Cerebellar cortex (tissue), 1 donor: ENCODE measurements at regions not wholly inside any gene's neighbourhood (a gene's known extent, or its start where the extent isn't known, plus 50 kb on each side); places are given as distances from the start of the nearest gene placed in this dataset.
A peak's percentile ranks its signal among the peaks of the same experiment; 100 is the strongest.
"Not testable (repeated sequence)": the region's sequence is repeated elsewhere in the genome, so short reads cannot be mapped to it uniquely, and the experiment has no call there.

Source experiments
- DNase-seq: peaks from one replicate; pipeline ENCODE4 v3.0.0-alpha.2; 2015; ENCODE audit warnings: low spot score

- no peak for DNase-seq
Observed at GRCh38 chr12:34097213-34097612, 74.9 kb downstream of the ALG10 start.

- no peak for DNase-seq
Observed at GRCh38 chr12:34105392-34105933, 83.2 kb downstream of the ALG10 start.

- DNase-seq, result no peak
Observed at GRCh38 chr12:34106172-34106571, 83.9 kb downstream of the ALG10 start.

GRCh38 chr12:34107016-34107415 is 84.7 kb downstream of the ALG10 start:
- DNase-seq, result no peak

GRCh38 chr12:34107781-34108404 is 85.6 kb downstream of the ALG10 start:
- no peak for DNase-seq

- no peak for DNase-seq
Observed at GRCh38 chr12:34108405-34108803, 86.1 kb downstream of the ALG10 start.

- DNase-seq, result no peak
Observed at GRCh38 chr12:34108967-34109366, 86.7 kb downstream of the ALG10 start.

GRCh38 chr12:34109390-34109789 is 87.1 kb downstream of the ALG10 start:
- no peak for DNase-seq

- not testable (repeated sequence) for DNase-seq
Observed at GRCh38 chr12:34109909-34110531, 87.7 kb downstream of the ALG10 start.

- DNase-seq, result no peak
Observed at GRCh38 chr12:34119366-34119765, 97.1 kb downstream of the ALG10 start.

- DNase-seq, result no peak
Observed at GRCh38 chr12:34121360-34121759, 99.1 kb downstream of the ALG10 start.

- DNase-seq, result peak; percentile 39
Observed at GRCh38 chr12:34123092-34123491, 100.8 kb downstream of the ALG10 start.

GRCh38 chr12:34124608-34125007 is 102.3 kb downstream of the ALG10 start:
- DNase-seq, result no peak

GRCh38 chr12:34126239-34126641 is 103.9 kb downstream of the ALG10 start:
- no peak for DNase-seq

- DNase-seq, result no peak
Observed at GRCh38 chr12:34126805-34127204, 104.5 kb downstream of the ALG10 start.

GRCh38 chr12:34127379-34127778 is 105.1 kb downstream of the ALG10 start:
- DNase-seq, result not testable (repeated sequence)

- no peak for DNase-seq
Observed at GRCh38 chr12:34142430-34142829, 120.1 kb downstream of the ALG10 start.

- no peak for DNase-seq
Observed at GRCh38 chr12:34151019-34151418, 128.7 kb downstream of the ALG10 start.

- DNase-seq, result no peak
Observed at GRCh38 chr12:34163443-34163842, 141.1 kb downstream of the ALG10 start.

GRCh38 chr12:34166427-34167060 is 144.2 kb downstream of the ALG10 start:
- no peak for DNase-seq

- DNase-seq, result not testable (repeated sequence)
Observed at GRCh38 chr12:34168507-34168906, 146.2 kb downstream of the ALG10 start.

- DNase-seq, result no peak
Observed at GRCh38 chr12:34186492-34186891, 164.2 kb downstream of the ALG10 start.

- DNase-seq, result no peak
Observed at GRCh38 chr12:34188974-34189373, 166.7 kb downstream of the ALG10 start.
